GM19397 (cell line): ENCODE measurements at regions not wholly inside any gene's neighbourhood (a gene's known extent, or its start where the extent isn't known, plus 50 kb on each side); places are given as distances from the start of the nearest gene placed in this dataset.

Experiments used
- ATAC-seq: cut with Tn5 transposase; IDR thresholded peaks from one replicate; pipeline ENCODE4 v1.9.1; 2021; ENCODE audit warnings: mild to moderate bottlenecking, moderate library complexity; ENCODE audit not compliant: unreplicated experiment

- ATAC-seq, result no peak
Observed at GRCh38 chr10:29760138-29760900, 125.5 kb upstream of the SVIL start.

- ATAC-seq, result no peak
Observed at GRCh38 chr10:29757551-29758297, 123.0 kb upstream of the SVIL start.

- ATAC-seq, result no peak
Observed at GRCh38 chr10:29756451-29756850, 121.7 kb upstream of the SVIL start.

- no peak for ATAC-seq
Observed at GRCh38 chr10:29753283-29753682, 118.5 kb upstream of the SVIL start.

- no peak for ATAC-seq
Observed at GRCh38 chr10:29751684-29752083, 116.9 kb upstream of the SVIL start.

GRCh38 chr10:29751240-29751639 lies 116.5 kb upstream of the SVIL start:
- ATAC-seq, result no peak

- no peak for ATAC-seq
Observed at GRCh38 chr10:29749150-29749549, 114.4 kb upstream of the SVIL start.

- ATAC-seq, result no peak
Observed at GRCh38 chr10:29748109-29748650, 113.4 kb upstream of the SVIL start.

GRCh38 chr10:29746080-29746797 lies 111.5 kb upstream of the SVIL start:
- ATAC-seq, result no peak

- ATAC-seq, result no peak
Observed at GRCh38 chr10:29740981-29741545, 106.3 kb upstream of the SVIL start.

- no peak for ATAC-seq
Observed at GRCh38 chr10:29738341-29738740, 103.6 kb upstream of the SVIL start.

GRCh38 chr10:29737074-29737593 lies 102.4 kb upstream of the SVIL start:
- ATAC-seq, result no peak

GRCh38 chr10:29736366-29737073 lies 101.7 kb upstream of the SVIL start:
- ATAC-seq, result no peak

- ATAC-seq, result peak; percentile 85
Observed at GRCh38 chr10:29735628-29736365, 101.0 kb upstream of the SVIL start.

- peak; percentile 68 for ATAC-seq
Observed at GRCh38 chr10:29734962-29735627, 100.3 kb upstream of the SVIL start.

GRCh38 chr10:29734640-29734961 lies 99.8 kb upstream of the SVIL start:
- no peak for ATAC-seq

- ATAC-seq, result no peak
Observed at GRCh38 chr10:29733323-29733722, 98.6 kb upstream of the SVIL start.

- no peak for ATAC-seq
Observed at GRCh38 chr10:29732918-29733317, 98.1 kb upstream of the SVIL start.

GRCh38 chr10:29731760-29732159 lies 97.0 kb upstream of the SVIL start:
- no peak for ATAC-seq
